Vagina (tissue), 2 donors: ENCODE measurements at regions not wholly inside any gene's neighbourhood (a gene's known extent, or its start where the extent isn't known, plus 50 kb on each side); places are given as distances from the start of the nearest gene placed in this dataset.

Experiments
- DNase-seq, 2 donors: peaks; one replicate each; pipeline ENCODE4 v3.0.0-alpha.2; 2017; ENCODE audit errors: extremely low spot score in 2 of 2
- H3K27ac ChIP-seq: fragments of 200-600 bp; sonication (generic); one replicate; pipeline ENCODE4 v1.5.1; 2019
- H3K27me3 ChIP-seq: fragments of 200-600 bp; sonication (generic); one replicate; pipeline ENCODE4 v1.5.1; 2019
- H3K36me3 ChIP-seq, 2 donors: fragments of 200-600 bp; sonication (generic); one replicate each; pipeline ENCODE4 v1.5.1; 2017 to 2019
- H3K4me1 ChIP-seq: fragments of 200-600 bp; sonication (generic); one replicate; pipeline ENCODE4 v1.5.1; 2019
- H3K4me3 ChIP-seq, 2 donors: fragments of 200-600 bp; sonication (generic); 1 replicate in 1 of 2; 2 replicates in 1 of 2; pipeline ENCODE4 v1.5.1; 2016 to 2019
- H3K9me3 ChIP-seq: fragments of 200-600 bp; sonication (generic); one replicate; pipeline ENCODE4 v1.5.1; 2019
- POLR2A ChIP-seq, 2 donors: fragments of 450-650 bp; IDR thresholded peaks; one replicate each; pipeline ENCODE4 v1.6.1; 2017; ENCODE audit warnings: antibody characterized with exemption in 2 of 2, mild to moderate bottlenecking in 2 of 2, moderate library complexity in 2 of 2
- POLR2AphosphoS5 ChIP-seq, 2 donors: sonication (generic); formaldehyde crosslinking; IDR thresholded peaks; one replicate each; pipeline ENCODE4 v1.9.0; 2017; ENCODE audit warnings: antibody characterized with exemption in 2 of 2, mild to moderate bottlenecking in 2 of 2, low read depth in 1 of 2; ENCODE audit not compliant: insufficient read depth in 1 of 2
- intact Hi-C: fragments of 100-400 bp; cut with DNase I; formaldehyde crosslinking; loops from one replicate; pipeline ENCODE4 v1.15.1; 2023
- TF ChIP-seq, protein P1 (sequence below), 3 experiments: fragments of 450-650 bp in 2 of 3; fragments of 200-600 bp in 1 of 3; sonication (generic) in 1 of 3; IDR thresholded peaks; one replicate each; pipeline ENCODE4 v1.5.1; 2017 to 2019; ENCODE audit warnings: antibody characterized with exemption in 3 of 3, mild to moderate bottlenecking in 2 of 3, moderate library complexity in 2 of 3

DNA sequence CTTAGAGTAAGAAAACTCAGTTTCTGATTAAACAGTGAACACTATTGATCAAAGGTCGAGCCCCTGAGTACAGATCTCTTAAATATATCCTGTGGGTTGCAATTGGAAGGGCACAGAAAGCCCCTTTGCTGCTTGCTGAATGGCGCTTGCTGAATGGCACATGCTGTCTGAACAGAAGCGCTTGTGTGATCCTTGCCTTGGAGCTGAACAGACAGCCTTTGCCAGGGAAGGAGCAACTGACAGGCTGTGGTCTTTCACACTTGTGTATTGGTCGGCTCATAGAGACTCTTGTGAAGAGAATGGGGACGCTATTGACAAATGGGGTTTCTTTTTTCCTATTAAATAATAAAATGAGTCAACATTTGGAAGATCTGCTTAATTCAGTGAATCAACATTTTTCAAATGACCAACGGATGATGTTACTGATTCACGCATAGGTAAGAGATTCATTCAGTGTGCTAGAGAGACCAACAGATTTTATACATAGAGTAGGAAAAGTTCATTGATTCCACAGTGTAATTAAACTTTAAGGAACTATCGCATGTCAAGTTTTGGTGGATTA is 99.4 kb upstream of the TNS3 start:
- TF ChIP-seq POLR2AphosphoS5 (IDR thresholded peaks at IDR 0.05; ENCODE audit: insufficient read depth in 1 of 2, low read depth in 1 of 2) (no peak), POLR2A (IDR thresholded peaks at IDR 0.05) (no peak)
- TF ChIP-seq, protein P1, sequence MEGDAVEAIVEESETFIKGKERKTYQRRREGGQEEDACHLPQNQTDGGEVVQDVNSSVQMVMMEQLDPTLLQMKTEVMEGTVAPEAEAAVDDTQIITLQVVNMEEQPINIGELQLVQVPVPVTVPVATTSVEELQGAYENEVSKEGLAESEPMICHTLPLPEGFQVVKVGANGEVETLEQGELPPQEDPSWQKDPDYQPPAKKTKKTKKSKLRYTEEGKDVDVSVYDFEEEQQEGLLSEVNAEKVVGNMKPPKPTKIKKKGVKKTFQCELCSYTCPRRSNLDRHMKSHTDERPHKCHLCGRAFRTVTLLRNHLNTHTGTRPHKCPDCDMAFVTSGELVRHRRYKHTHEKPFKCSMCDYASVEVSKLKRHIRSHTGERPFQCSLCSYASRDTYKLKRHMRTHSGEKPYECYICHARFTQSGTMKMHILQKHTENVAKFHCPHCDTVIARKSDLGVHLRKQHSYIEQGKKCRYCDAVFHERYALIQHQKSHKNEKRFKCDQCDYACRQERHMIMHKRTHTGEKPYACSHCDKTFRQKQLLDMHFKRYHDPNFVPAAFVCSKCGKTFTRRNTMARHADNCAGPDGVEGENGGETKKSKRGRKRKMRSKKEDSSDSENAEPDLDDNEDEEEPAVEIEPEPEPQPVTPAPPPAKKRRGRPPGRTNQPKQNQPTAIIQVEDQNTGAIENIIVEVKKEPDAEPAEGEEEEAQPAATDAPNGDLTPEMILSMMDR (IDR thresholded peaks at IDR 0.05): no peak
- Histone ChIP-seq H3K9me3 (no peaks in the 10 kb centered on the region), H3K27ac (no peak overlapping the region), H3K4me1 (no peaks in the 10 kb centered on the region), H3K36me3 (no peaks in the 10 kb centered on the region), H3K27me3 (no peaks in the 10 kb centered on the region), H3K4me3 (no peak overlapping the region)
- intact Hi-C loops: no loop called here
- DNase-seq: no peak

DNA sequence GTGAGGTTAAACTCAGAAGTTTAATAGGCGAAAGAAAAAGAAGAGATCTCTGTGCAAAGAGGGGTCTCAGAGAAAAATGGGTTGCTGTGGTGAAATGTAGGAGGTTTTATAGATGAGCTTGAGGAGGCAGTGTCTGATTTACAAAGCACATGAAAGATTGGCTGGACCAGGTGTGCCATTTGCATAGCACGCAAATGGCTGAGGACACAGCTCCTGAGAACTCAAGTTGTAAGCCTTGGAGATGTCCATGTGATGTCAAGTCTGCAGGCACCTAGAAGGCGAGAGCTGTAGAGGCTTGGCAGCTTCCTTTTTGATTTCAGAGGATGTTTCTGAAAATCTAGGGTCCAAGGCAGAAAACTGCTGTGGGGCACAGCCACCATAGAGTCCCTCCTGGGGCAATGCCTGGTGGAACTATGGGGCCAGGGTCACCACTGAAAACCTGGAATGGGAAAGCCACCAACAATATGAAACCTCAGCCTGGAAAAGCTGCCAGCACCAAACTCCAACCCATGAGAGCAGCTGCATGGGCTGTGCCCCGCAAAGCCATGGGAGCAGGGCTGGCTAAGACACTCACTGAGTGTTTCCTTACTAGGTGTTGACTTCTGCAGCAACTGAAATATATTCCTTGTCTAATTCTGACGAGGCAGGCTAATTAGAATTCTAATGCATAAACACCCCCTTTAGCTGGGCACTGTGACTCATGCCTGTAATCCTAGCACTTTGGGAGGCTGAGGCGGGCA is 96.9 kb upstream of the TNS3 start:
- Histone ChIP-seq H3K4me3 (no peak overlapping the region), H3K36me3 (no peaks in the 10 kb centered on the region), H3K9me3 (no peaks in the 10 kb centered on the region), H3K4me1 (no peaks in the 10 kb centered on the region), H3K27ac (no peak overlapping the region), H3K27me3 (no peaks in the 10 kb centered on the region)
- DNase-seq: no peak
- TF ChIP-seq POLR2A (IDR thresholded peaks at IDR 0.05) (no peak), POLR2AphosphoS5 (IDR thresholded peaks at IDR 0.05; ENCODE audit: insufficient read depth in 1 of 2, low read depth in 1 of 2) (no peak)
- TF ChIP-seq, protein P1 (IDR thresholded peaks at IDR 0.05): no peak
- intact Hi-C loops: no loop called here

DNA sequence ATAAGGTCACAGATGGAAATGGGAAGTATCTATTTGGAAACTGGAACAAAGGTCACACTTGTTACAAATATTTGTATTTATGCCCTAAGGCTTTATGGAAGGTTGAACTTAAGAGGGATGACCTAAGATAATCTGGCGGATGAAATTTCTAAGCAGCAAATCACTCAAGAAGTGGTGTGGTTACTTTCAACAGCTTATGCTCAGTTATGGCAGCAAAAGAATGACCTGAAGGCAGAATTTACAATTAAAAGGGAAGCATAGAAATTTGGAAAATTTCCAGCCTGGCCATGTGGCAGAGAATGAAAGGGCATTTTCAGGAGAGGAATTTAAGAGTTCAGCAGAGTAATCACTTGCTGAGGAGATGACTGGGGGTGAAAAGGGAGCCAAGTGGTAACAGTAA is 95.8 kb upstream of the TNS3 start:
- no peaks in the 10 kb centered on the region for H3K9me3 ChIP-seq
- no peak overlapping the region for H3K27ac ChIP-seq
- intact Hi-C loops: no loop called here
- H3K4me3 ChIP-seq: no peak overlapping the region
- H3K4me1 ChIP-seq: no peaks in the 10 kb centered on the region
- TF ChIP-seq, protein P1 (IDR thresholded peaks at IDR 0.05): no peak
- TF ChIP-seq POLR2A (IDR thresholded peaks at IDR 0.05) (no peak), POLR2AphosphoS5 (IDR thresholded peaks at IDR 0.05; ENCODE audit: insufficient read depth in 1 of 2, low read depth in 1 of 2) (no peak)
- H3K27me3 ChIP-seq: no peaks in the 10 kb centered on the region
- DNase-seq: no peak
- no peaks in the 10 kb centered on the region for H3K36me3 ChIP-seq

DNA sequence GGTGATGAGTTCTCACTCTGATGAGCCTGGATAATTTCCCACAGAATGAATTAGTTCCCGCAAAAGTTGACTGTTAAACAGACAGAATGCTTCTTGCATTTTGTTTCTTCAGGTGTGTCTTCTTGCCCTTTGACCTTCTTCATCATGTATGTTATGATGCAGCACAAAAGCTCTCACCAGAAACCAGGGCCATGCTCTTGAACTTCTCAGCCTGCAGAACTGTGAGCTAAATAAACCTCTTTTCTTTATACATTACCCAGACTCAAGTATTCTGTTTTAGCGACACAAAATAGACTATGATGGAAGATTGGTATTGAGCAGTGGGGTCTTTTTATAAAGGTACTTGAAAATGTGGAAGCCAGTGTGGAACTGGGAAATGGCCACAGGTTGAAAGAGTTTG is 95.2 kb upstream of the TNS3 start:
- Histone ChIP-seq H3K27ac (no peak overlapping the region), H3K4me3 (no peak overlapping the region), H3K9me3 (no peaks in the 10 kb centered on the region), H3K27me3 (no peaks in the 10 kb centered on the region), H3K36me3 (no peaks in the 10 kb centered on the region), H3K4me1 (no peaks in the 10 kb centered on the region)
- no peak for DNase-seq
- intact Hi-C loops: no loop called here
- TF ChIP-seq POLR2A (IDR thresholded peaks at IDR 0.05) (no peak), POLR2AphosphoS5 (IDR thresholded peaks at IDR 0.05; ENCODE audit: insufficient read depth in 1 of 2, low read depth in 1 of 2) (no peak)
- TF ChIP-seq, protein P1 (IDR thresholded peaks at IDR 0.05): no peak

DNA sequence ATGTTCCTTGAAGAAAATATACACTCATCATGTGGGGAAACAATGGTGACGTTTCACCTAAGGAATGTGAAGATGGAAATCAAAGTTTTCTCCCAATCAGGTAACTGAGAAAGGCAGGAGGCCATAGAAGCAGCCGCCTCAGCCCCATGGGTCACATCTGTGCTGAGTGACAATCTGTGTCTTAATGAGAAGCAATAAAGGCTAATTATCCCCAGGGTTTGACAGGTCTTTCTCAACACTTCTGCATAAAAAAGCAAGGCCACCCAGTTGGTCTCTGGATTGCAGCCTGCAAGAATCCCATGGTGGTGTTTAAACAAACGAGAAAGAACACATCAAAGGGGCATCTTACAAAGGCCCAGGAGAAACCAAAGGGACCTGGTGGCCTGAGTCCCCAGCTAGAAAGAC is 91.1 kb upstream of the TNS3 start:
- DNase-seq: no peak
- TF ChIP-seq POLR2AphosphoS5 (IDR thresholded peaks at IDR 0.05; ENCODE audit: insufficient read depth in 1 of 2, low read depth in 1 of 2): no peak
- TF ChIP-seq, protein P1 (IDR thresholded peaks at IDR 0.05): no peak
- TF ChIP-seq POLR2A (IDR thresholded peaks at IDR 0.05): no peak
- intact Hi-C loops: no loop called here
- Histone ChIP-seq H3K4me3 (no peak overlapping the region), H3K27ac (no peak overlapping the region), H3K27me3 (no peaks in the 10 kb centered on the region), H3K36me3 (no peaks in the 10 kb centered on the region), H3K4me1 (peaks cover 11% of the 10 kb centered on the region), H3K9me3 (no peaks in the 10 kb centered on the region)
